ENCODE measurements at regions not wholly inside any gene's neighbourhood (a gene's known extent, or its start where the extent isn't known, plus 50 kb on each side); places are given as distances from the start of the nearest gene placed in this dataset.

- no peak for TF ChIP-seq CTCF (conservative IDR thresholded peaks at IDR 0.05)
- TF ChIP-seq EZH2 (IDR thresholded peaks at IDR 0.05; ENCODE audit: low read depth) = no peak
Observed at GRCh38 chr4:11842620-11843263, 414.0 kb upstream of the HS3ST1 start.

All from PC-9 (cell line).